Neural cell (in vitro differentiated cells): ENCODE measurements at regions not wholly inside any gene's neighbourhood (a gene's known extent, or its start where the extent isn't known, plus 50 kb on each side); places are given as distances from the start of the nearest gene placed in this dataset.

Experiments
- H2AFZ ChIP-seq: fragments of 200-600, 300-800 bp; sonication (generic), shearing (Covaris generic); 2 replicates; pipeline ENCODE4 v1.6.0; 2014; ENCODE audit warnings: low read depth, mild to moderate bottlenecking, antibody characterized with exemption, low read length, moderate library complexity
- H3F3A ChIP-seq: fragments of 200-600 bp; shearing (Covaris generic); 2 replicates; pipeline ENCODE4 v1.6.1; 2016; ENCODE audit warnings: mild to moderate bottlenecking, moderate library complexity, mixed read lengths, antibody characterized with exemption, low read length; ENCODE audit not compliant: insufficient read depth, poor library complexity, severe bottlenecking
- H3K27ac ChIP-seq: fragments of 200-600, 300-800 bp; sonication (generic), shearing (Covaris generic); 2 replicates; pipeline ENCODE4 v1.5.1; 2014; ENCODE audit warnings: mild to moderate bottlenecking, low read length, moderate library complexity
- H3K27me3 ChIP-seq: fragments of 300-800, 200-600 bp; sonication (generic), shearing (Covaris generic); 2 replicates; pipeline ENCODE4 v1.6.0; 2014; ENCODE audit warnings: mild to moderate bottlenecking, low read depth, low read length, moderate library complexity; ENCODE audit not compliant: insufficient read depth
- H3K36me3 ChIP-seq: fragments of 300-800, 200-600 bp; sonication (generic), shearing (Covaris generic); 2 replicates; pipeline ENCODE4 v1.5.1; 2014; ENCODE audit warnings: mild to moderate bottlenecking, antibody characterized with exemption, low read length, moderate library complexity; ENCODE audit not compliant: insufficient read depth
- H3K4me2 ChIP-seq: fragments of 300-800, 200-600 bp; sonication (generic), shearing (Covaris generic); 2 replicates; pipeline ENCODE4 v1.6.0; 2014; ENCODE audit warnings: mild to moderate bottlenecking, low read length
- H3K4me3 ChIP-seq: fragments of 300-800, 200-600 bp; sonication (generic), shearing (Covaris generic); 2 replicates; pipeline ENCODE4 v1.5.1; 2014; ENCODE audit warnings: mild to moderate bottlenecking, low read length, moderate library complexity
- H3K79me2 ChIP-seq: fragments of 200-600 bp; shearing (Covaris generic); replicated peaks from 2 replicates; pipeline ENCODE4 v1.6.0; 2014; ENCODE audit warnings: mild to moderate bottlenecking, low read length, moderate library complexity; ENCODE audit not compliant: insufficient read depth
- H3K9ac ChIP-seq: fragments of 300-800, 200-600 bp; sonication (generic), shearing (Covaris generic); 2 replicates; pipeline ENCODE4 v1.6.1; 2016; ENCODE audit warnings: mild to moderate bottlenecking, low read length, mixed read lengths
- H3K9me2 ChIP-seq: fragments of 200-600 bp; shearing (Covaris generic); 2 replicates; pipeline ENCODE4 v1.6.1; 2016; ENCODE audit warnings: mild to moderate bottlenecking, low read length, mixed read lengths; ENCODE audit not compliant: insufficient read depth
- H3K9me3 ChIP-seq: fragments of 200-600, 300-800 bp; sonication (generic), shearing (Covaris generic); 2 replicates; pipeline ENCODE4 v1.6.1; 2016; ENCODE audit warnings: mild to moderate bottlenecking, mixed run types, low read length, moderate library complexity, mixed read lengths
- H4K20me1 ChIP-seq: fragments of 200-600 bp; shearing (Covaris generic); 2 replicates; pipeline ENCODE4 v1.6.1; 2016; ENCODE audit warnings: mild to moderate bottlenecking, mixed run types; ENCODE audit not compliant: insufficient read depth
- CTCF ChIP-seq: fragments of 450-650 bp; IDR thresholded peaks from 2 replicates; pipeline ENCODE4 v1.5.1; 2014; ENCODE audit warnings: antibody characterized with exemption, mild to moderate bottlenecking, moderate library complexity; ENCODE audit not compliant: poor library complexity, severe bottlenecking
- EP300 ChIP-seq: fragments of 450-650 bp; conservative IDR thresholded peaks from 2 replicates; pipeline ENCODE4 v1.6.1; 2014; ENCODE audit warnings: antibody characterized with exemption, mild to moderate bottlenecking, moderate library complexity; ENCODE audit not compliant: poor library complexity, severe bottlenecking
- EZH2 ChIP-seq: fragments of 200-600, 300-800 bp; shearing (Covaris generic), sonication (generic); IDR thresholded peaks from 2 replicates; pipeline ENCODE4 v1.6.1; 2014; ENCODE audit warnings: antibody characterized with exemption, low read length, borderline replicate concordance, mild to moderate bottlenecking; ENCODE audit not compliant: insufficient read depth, poor library complexity, severe bottlenecking
- MXI1 ChIP-seq: fragments of 450-650 bp; conservative IDR thresholded peaks from 2 replicates; pipeline ENCODE4 v1.6.1; 2014; ENCODE audit warnings: antibody characterized with exemption, mild to moderate bottlenecking; ENCODE audit not compliant: poor library complexity, severe bottlenecking
- POLR2AphosphoS5 ChIP-seq: IDR thresholded peaks from 2 replicates; pipeline ENCODE4 v1.6.1; 2012
- RAD21 ChIP-seq: fragments of 450-650 bp; conservative IDR thresholded peaks from 2 replicates; pipeline ENCODE4 v1.6.1; 2014; ENCODE audit warnings: antibody characterized with exemption, mild to moderate bottlenecking, moderate library complexity
- REST ChIP-seq: IDR thresholded peaks from 2 replicates; pipeline ENCODE4 v1.6.1; 2012; ENCODE audit warnings: borderline replicate concordance
- SMC3 ChIP-seq: fragments of 450-650 bp; conservative IDR thresholded peaks from 2 replicates; pipeline ENCODE4 v1.6.1; 2014; ENCODE audit warnings: antibody characterized with exemption, mild to moderate bottlenecking, moderate library complexity; ENCODE audit not compliant: poor library complexity
- TAF1 ChIP-seq: IDR thresholded peaks from 2 replicates; pipeline ENCODE4 v1.6.1; 2012; ENCODE audit warnings: low read depth

GRCh38 chr13:111050539-111050879 is 64.6 kb upstream of the ARHGEF7 start:
- H3K27ac ChIP-seq = no peak overlapping the region
- H3F3A ChIP-seq = no peaks in the 10 kb centered on the region
- no peaks in the 10 kb centered on the region for H3K79me2 ChIP-seq
- no peaks in the 10 kb centered on the region for H3K27me3 ChIP-seq
- H3K9ac ChIP-seq = no peak overlapping the region
- H3K36me3 ChIP-seq = no peaks in the 10 kb centered on the region
- H4K20me1 ChIP-seq = no peaks in the 10 kb centered on the region
- no peak for TF ChIP-seq EP300
- TF ChIP-seq TAF1 = no peak
- TF ChIP-seq SMC3 = no peak
- TF ChIP-seq EZH2 = no peak
- TF ChIP-seq MXI1 = no peak
- no peak for TF ChIP-seq CTCF
- no peak for TF ChIP-seq REST
- no peak for TF ChIP-seq POLR2AphosphoS5
- TF ChIP-seq RAD21 = no peak
- H3K9me2 ChIP-seq = no peaks in the 10 kb centered on the region
- H3K4me3 ChIP-seq = no peak overlapping the region
- H3K9me3 ChIP-seq = no peaks in the 10 kb centered on the region
- H3K4me2 ChIP-seq = no peak overlapping the region
- no peak overlapping the region for H2AFZ ChIP-seq

- Histone ChIP-seq H3K4me2 (no peak overlapping the region), H3K79me2 (no peaks in the 10 kb centered on the region), H3K4me3 (no peak overlapping the region), H3K27me3 (no peaks in the 10 kb centered on the region), H3K9me3 (no peaks in the 10 kb centered on the region), H2AFZ (no peak overlapping the region), H4K20me1 (no peaks in the 10 kb centered on the region), H3K27ac (no peak overlapping the region), H3F3A (no peaks in the 10 kb centered on the region), H3K9me2 (no peaks in the 10 kb centered on the region), H3K36me3 (no peaks in the 10 kb centered on the region), H3K9ac (no peak overlapping the region)
- TF ChIP-seq POLR2AphosphoS5 (no peak), EP300 (no peak), EZH2 (no peak), TAF1 (no peak), CTCF (peak; percentile 46), MXI1 (no peak), RAD21 (peak; percentile 43), REST (no peak), SMC3 (peak; percentile 60)
Measured at GRCh38 chr13:111049791-111050538, 65.1 kb upstream of the ARHGEF7 start.
